GM12872 (cell line): ENCODE measurements at regions not wholly inside any gene's neighbourhood (a gene's known extent, or its start where the extent isn't known, plus 50 kb on each side); places are given as distances from the start of the nearest gene placed in this dataset.

Source experiments
- CTCF ChIP-seq: IDR thresholded peaks from 3 replicates; pipeline ENCODE4 v1.5.1; 2011; ENCODE audit warnings: low read depth, mild to moderate bottlenecking, low read length, moderate library complexity; ENCODE audit not compliant: insufficient read depth

DNA sequence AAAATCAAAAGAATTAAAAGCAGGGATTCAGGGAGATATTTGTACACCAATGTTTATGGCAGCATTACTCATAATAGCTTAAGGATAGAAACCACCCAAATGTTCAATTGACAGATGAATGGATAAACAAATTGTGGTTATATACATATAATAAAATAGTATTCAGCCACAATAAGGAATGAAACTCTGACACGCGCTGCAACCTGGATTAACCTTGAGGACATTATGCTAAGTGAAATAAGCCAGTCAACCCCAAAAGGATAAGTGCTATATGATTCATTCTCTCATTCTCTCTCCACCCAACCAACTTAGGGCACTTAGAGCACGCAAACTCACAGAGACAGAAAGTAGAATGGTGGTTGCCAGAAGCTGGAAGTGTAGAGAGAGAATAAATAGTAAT is 216.8 kb upstream of the SLC14A2 start:
- TF ChIP-seq CTCF, result no peak

GRCh38 chr18:45399146-45399545 is 216.1 kb upstream of the SLC14A2 start:
- TF ChIP-seq CTCF, result no peak

DNA sequence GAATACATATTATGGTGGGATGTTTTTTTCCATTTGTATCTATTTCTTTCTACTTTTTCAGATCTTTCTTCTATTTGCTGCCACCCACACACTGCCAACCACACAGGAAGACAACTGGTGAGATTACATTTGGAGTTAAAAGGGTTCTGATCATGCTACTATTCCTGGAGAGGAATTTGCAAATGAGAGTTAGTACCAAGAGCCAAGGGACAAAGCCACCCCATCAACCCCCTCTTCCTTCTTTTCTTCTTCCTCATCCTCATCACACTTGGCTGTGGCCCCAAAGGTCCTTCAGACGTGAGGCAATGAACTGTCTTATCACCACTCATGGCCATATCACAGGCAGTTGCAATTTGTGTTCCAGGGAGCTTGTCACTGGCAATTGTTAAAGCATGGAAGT is 215.6 kb upstream of the SLC14A2 start:
- TF ChIP-seq CTCF, result no peak

DNA sequence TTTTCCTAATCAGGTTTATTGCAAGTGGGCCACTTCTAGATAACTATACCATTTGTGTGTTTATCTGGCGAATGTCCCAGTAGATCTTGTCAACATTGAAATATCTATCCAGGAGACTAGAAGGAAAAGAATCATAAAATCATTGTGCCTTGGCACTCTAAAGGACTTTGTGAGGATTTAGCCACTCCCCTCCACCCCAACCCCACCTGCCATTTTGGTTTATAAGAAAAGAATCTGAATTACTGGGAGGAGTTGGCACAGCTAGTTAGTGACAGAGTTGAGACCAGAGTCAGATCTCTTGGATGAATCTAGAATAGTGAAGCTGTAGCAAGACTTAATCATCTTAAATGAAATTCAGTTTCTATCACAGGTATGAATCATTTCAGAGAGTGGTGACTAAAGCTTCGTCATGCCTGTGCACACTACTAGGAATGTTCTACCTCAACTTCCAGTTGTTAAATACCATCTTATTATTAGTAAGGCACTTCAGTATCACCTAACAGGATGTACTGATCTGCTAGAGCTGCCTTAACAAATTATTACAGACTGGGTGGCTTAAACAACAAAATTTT is 212.7 kb upstream of the SLC14A2 start:
- no peak for TF ChIP-seq CTCF

GRCh38 chr18:45403341-45404049 is 211.8 kb upstream of the SLC14A2 start:
- TF ChIP-seq CTCF, result no peak

DNA sequence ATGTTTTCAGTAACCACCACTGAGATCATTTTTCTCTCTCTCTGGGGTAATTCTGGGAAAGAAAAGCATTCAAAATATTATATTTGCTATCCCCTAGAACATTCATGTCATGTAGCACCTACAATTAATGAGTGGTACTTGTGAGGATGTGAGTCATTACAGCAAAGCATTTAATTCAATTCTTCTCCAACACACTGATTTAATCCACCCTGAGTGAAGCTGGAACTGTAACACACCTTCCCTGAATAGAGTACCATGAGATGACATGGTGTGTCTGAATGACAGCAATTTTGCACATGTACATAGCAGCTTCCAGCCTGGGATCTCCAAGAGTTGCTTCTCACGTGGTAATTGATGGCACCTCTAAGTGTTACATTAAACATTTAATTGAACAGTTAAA is 207.1 kb upstream of the SLC14A2 start:
- no peak for TF ChIP-seq CTCF

DNA sequence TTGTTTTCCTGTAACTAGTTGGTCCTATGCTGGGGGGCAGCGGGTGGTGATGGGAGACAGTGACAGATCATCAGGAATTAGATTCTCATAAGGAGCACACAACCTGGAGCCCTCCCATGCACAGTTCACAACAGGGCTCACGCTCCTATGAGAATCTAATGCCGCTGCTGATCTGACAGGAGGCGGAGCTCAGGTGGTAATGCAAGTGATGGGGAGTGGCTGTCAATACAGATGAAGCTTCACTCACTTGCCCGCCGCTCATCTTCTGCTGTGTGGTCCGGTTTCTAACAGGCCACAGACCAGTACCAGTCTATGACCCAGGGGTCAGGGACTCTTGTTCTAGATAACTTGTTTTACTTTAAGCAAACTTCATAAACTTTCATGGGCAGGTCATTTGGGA is 205.3 kb upstream of the SLC14A2 start:
- TF ChIP-seq CTCF, result no peak
